Type B pancreatic cell (in vitro differentiated cells): ENCODE measurements at regions not wholly inside any gene's neighbourhood (a gene's known extent, or its start where the extent isn't known, plus 50 kb on each side); places are given as distances from the start of the nearest gene placed in this dataset.

Experiments
- DNase-seq: peaks from one replicate; pipeline ENCODE4 v3.0.0; 2021; ENCODE audit warnings: mixed read lengths; ENCODE audit not compliant: unreplicated experiment; ENCODE audit errors: extremely low spot score
- H3K27ac Mint-ChIP-seq: 2 replicates; pipeline ENCODE4 v1.8.0; 2021; ENCODE audit warnings: mild to moderate bottlenecking, mixed read lengths
- H3K27me3 Mint-ChIP-seq: 2 replicates; pipeline ENCODE4 v1.8.0; 2021; ENCODE audit warnings: mixed read lengths
- H3K36me3 Mint-ChIP-seq: 2 replicates; pipeline ENCODE4 v1.8.0; 2021; ENCODE audit warnings: mixed read lengths
- H3K4me1 Mint-ChIP-seq: one replicate; pipeline ENCODE4 v1.8.0; 2021; ENCODE audit warnings: mixed read lengths; ENCODE audit not compliant: unreplicated experiment
- H3K4me3 Mint-ChIP-seq: 2 replicates; pipeline ENCODE4 v1.8.0; 2021; ENCODE audit warnings: mild to moderate bottlenecking, mixed read lengths
- H3K9me3 Mint-ChIP-seq: 2 replicates; pipeline ENCODE4 v1.8.0; 2021; ENCODE audit warnings: mixed read lengths
- CTCF ChIP-seq: fragments of 200-600 bp; sonication (generic); conservative IDR thresholded peaks from 2 replicates; pipeline ENCODE4 v1.5.0; 2021; ENCODE audit warnings: antibody characterized with exemption, mild to moderate bottlenecking

GRCh38 chr5:40276426-40277102 is 403.2 kb upstream of the PTGER4 start:
- Mint-ChIP-seq H3K36me3 (no peaks in the 10 kb centered on the region), H3K27ac (no peak overlapping the region), H3K9me3 (no peaks in the 10 kb centered on the region), H3K4me3 (no peak overlapping the region), H3K27me3 (no peaks in the 10 kb centered on the region), H3K4me1 (no peaks in the 10 kb centered on the region)
- no peak for TF ChIP-seq CTCF
- DNase-seq, result no peak

GRCh38 chr5:40274568-40274967 is 405.1 kb upstream of the PTGER4 start:
- Mint-ChIP-seq H3K9me3 (no peaks in the 10 kb centered on the region), H3K4me1 (no peaks in the 10 kb centered on the region), H3K4me3 (no peak overlapping the region), H3K36me3 (no peaks in the 10 kb centered on the region), H3K27me3 (no peaks in the 10 kb centered on the region), H3K27ac (no peak overlapping the region)
- DNase-seq, result no peak
- TF ChIP-seq CTCF, result no peak

- Mint-ChIP-seq H3K27ac (no peak overlapping the region), H3K9me3 (no peaks in the 10 kb centered on the region), H3K4me3 (no peak overlapping the region), H3K4me1 (no peaks in the 10 kb centered on the region), H3K36me3 (no peaks in the 10 kb centered on the region), H3K27me3 (no peaks in the 10 kb centered on the region)
- no peak for DNase-seq
- TF ChIP-seq CTCF, result no peak
Measured at GRCh38 chr5:40273936-40274335, 405.8 kb upstream of the PTGER4 start.

GRCh38 chr5:40271476-40271875 is 408.2 kb upstream of the PTGER4 start:
- DNase-seq, result no peak

GRCh38 chr5:40270274-40270845 is 409.4 kb upstream of the PTGER4 start:
- no peak for DNase-seq
- Mint-ChIP-seq H3K4me1 (no peaks in the 10 kb centered on the region), H3K27ac (no peak overlapping the region), H3K27me3 (no peaks in the 10 kb centered on the region), H3K36me3 (no peaks in the 10 kb centered on the region), H3K4me3 (no peak overlapping the region), H3K9me3 (no peaks in the 10 kb centered on the region)
- no peak for TF ChIP-seq CTCF

More at GRCh38 chr5:40271476-40271875, 408.2 kb upstream of the PTGER4 start:
- Mint-ChIP-seq H3K9me3 (no peaks in the 10 kb centered on the region), H3K27me3 (no peaks in the 10 kb centered on the region), H3K4me1 (no peaks in the 10 kb centered on the region), H3K36me3 (no peaks in the 10 kb centered on the region), H3K4me3 (no peak overlapping the region), H3K27ac (no peak overlapping the region)
- no peak for TF ChIP-seq CTCF
